GM13977 (cell line): ENCODE measurements at regions not wholly inside any gene's neighbourhood (a gene's known extent, or its start where the extent isn't known, plus 50 kb on each side); places are given as distances from the start of the nearest gene placed in this dataset.

Experiments
- DNase-seq: peaks from one replicate; pipeline ENCODE4 v3.0.0; 2012; ENCODE audit warnings: low spot score
- in situ Hi-C: fragments of 300-500 bp; cut with MboI; formaldehyde crosslinking; loops from one replicate; pipeline ENCODE4 v1.12.0; 2022; ENCODE audit warnings: low sequenced_read_pairs, low pct_unique_long_range_greater_than_20kb, mixed read lengths, inconsistent platforms; ENCODE audit not compliant: unreplicated experiment
- TF ChIP-seq, protein P1 (sequence below): IDR thresholded peaks from 2 replicates; pipeline ENCODE4 v1.5.1; 2012; ENCODE audit warnings: mild to moderate bottlenecking, control low read depth; ENCODE audit not compliant: insufficient read depth; ENCODE audit errors: extremely low read depth, missing control alignments

DNA sequence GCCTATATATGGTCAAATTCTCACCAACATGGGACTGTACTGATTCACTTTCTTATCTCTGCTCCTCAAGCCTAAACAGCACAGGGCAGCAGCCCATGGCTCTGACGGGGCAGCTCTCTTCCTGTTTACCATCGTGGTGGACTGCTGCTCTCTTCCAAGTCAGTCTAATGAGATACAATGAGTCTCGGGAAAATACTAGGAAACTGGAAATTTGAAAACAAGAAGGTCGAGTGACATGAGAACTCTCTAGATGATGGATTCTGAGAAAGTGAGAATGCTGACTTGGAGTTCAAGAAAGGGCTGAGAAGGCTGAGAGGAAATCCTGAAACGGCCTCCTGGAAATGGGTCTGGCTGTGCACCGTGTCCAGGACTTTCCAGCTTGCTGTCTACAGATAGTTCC, 122.8 kb upstream of the ARGLU1 start:
- no peak for DNase-seq
- in situ Hi-C loops: no loop called here
- TF ChIP-seq, protein P1, sequence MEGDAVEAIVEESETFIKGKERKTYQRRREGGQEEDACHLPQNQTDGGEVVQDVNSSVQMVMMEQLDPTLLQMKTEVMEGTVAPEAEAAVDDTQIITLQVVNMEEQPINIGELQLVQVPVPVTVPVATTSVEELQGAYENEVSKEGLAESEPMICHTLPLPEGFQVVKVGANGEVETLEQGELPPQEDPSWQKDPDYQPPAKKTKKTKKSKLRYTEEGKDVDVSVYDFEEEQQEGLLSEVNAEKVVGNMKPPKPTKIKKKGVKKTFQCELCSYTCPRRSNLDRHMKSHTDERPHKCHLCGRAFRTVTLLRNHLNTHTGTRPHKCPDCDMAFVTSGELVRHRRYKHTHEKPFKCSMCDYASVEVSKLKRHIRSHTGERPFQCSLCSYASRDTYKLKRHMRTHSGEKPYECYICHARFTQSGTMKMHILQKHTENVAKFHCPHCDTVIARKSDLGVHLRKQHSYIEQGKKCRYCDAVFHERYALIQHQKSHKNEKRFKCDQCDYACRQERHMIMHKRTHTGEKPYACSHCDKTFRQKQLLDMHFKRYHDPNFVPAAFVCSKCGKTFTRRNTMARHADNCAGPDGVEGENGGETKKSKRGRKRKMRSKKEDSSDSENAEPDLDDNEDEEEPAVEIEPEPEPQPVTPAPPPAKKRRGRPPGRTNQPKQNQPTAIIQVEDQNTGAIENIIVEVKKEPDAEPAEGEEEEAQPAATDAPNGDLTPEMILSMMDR: no peak

DNA sequence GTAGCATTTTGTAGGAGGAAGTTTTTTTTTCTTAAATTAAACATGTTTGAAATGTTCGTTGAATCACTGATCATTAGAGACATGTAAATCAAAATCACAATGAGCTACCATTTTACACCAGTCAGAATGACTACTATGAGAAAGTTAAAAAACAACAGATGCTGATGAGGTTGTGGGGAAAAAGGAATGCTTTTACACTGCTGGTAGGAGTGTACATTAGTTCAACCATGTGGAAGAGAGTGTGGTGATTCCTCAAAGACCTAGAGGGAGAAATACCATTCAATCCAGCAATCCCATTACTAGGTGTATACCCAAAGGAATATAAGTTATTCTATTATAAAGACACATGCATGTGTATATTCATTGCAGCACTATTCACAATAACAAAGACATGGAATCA, 122.0 kb upstream of the ARGLU1 start:
- TF ChIP-seq, protein P1: no peak
- DNase-seq: no peak
- in situ Hi-C loops: no loop called here

DNA sequence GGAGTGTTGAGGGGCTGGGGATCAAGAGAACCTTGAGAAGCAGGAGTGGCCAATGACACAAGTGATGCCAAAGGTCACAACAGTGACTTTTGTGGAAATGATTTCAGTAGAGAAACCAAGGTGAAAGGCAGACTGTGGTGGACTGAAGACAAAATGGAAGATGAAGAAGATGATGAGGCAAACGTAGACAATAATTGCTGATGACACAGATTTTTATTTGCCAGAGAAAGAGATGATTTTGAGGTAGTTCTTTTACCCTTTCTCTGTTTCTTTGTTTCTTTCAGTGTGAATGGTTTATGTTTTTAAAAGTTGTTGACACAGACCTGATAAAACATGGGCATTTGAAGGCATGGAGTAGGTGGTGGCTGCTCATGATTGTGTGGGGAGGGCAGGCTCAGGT, 121.0 kb upstream of the ARGLU1 start:
- in situ Hi-C loops: no loop called here
- DNase-seq: no peak
- TF ChIP-seq, protein P1: no peak

DNA sequence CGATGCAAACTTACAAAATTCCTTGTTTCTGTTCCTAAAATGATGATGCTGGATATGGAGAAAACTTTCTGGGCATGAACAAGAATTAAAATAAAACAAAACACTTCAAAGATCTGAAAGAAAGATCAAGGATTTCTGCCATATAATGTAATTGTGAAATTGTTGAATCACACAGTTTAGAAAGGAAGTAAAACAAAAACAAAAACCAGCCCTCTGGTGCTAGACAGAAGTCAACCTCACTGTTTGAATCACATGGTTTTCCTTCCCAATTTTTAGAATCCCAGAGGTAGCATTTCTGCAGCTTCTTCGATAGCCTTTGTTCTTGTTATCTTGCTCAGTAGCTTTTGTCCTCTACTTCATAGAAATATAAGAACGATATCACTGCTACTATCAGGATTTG, 118.2 kb upstream of the ARGLU1 start:
- DNase-seq: no peak
- in situ Hi-C loops: no loop called here
- TF ChIP-seq, protein P1: no peak

DNA sequence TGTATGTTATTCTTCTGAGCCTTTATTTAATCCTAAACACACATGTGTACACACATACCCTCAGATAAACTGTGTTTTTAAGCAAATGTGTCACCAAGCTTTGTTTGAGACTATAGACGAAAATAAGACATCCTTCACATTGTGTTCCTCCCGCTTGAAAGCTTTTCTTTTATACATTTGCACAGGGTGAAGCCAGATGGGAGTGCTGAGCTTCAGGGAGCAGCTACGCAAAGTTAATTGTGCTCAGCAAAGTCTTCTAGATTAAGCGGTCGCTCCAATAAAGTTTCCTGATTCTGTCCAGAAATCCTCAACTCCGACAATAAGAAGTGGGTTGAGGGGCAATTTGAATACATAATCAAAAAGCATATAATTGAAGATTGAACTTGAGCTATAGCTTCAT, 117.2 kb upstream of the ARGLU1 start:
- TF ChIP-seq, protein P1: no peak

DNA sequence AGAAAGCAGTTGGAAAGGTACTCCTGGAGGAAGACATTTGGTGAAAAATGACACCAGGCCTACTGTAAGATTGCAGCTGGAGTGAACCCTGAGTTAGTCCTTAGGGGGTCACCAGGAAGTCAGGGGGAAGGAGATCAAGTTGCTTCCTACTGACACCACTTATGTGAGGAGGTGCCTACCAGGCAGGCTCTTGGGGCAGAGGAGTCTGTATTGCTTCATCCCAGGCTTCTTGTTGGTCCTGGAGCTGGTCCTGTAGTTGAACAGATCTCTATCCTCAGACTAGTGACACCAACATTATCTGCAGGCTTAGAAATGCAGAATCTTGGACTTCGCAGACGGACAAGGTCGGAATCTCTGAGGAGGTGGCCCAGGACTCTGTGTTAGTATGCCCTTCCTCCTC, 116.0 kb upstream of the ARGLU1 start:
- in situ Hi-C loops: no loop called here
- TF ChIP-seq, protein P1: no peak
- DNase-seq: no peak

More for the DNA sequence above, 117.2 kb upstream of the ARGLU1 start:
- no peak for DNase-seq
- in situ Hi-C loops: no loop called here

DNA sequence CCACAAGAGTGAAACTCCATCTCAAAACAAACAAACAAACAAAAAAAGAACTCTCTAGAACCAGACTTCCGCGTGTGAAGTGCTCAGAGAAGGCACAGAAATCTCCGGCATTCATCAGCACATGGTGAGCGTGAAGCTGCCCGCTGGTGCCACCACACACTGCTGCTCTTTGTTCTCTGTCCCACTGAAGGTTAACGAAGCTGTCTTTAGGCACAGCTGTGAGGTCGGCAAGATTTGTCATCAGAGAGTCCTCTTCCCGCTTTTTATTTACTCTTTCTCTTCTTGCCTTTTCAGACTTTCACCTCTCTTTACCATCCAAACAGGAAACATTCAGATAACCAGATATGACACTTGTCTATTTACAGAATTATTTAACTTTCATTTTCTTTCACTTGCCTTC, 115.2 kb upstream of the ARGLU1 start:
- in situ Hi-C loops: no loop called here
- no peak for DNase-seq
- TF ChIP-seq, protein P1: no peak
